HAP-1 (cell line): ENCODE measurements at regions not wholly inside any gene's neighbourhood (a gene's known extent, or its start where the extent isn't known, plus 50 kb on each side); places are given as distances from the start of the nearest gene placed in this dataset.

ENCODE experiments used
- DNase-seq, 2 experiments: peaks; one replicate each; pipeline ENCODE4 v3.0.0-alpha.2; 2016 to 2020; ENCODE audit warnings: low spot score in 2 of 2
- H3K27me3 ChIP-seq: fragments of 250-450 bp; sonication (Bioruptor Pico); 2 replicates; pipeline ENCODE4 v1.5.1; 2020; ENCODE audit warnings: low read depth, mild to moderate bottlenecking, moderate library complexity
- H3K36me3 ChIP-seq: fragments of 250-450 bp; sonication (Bioruptor Pico); replicated peaks from 2 replicates; pipeline ENCODE4 v1.5.1; 2020; ENCODE audit warnings: mild to moderate bottlenecking
- H3K4me1 ChIP-seq: fragments of 250-450 bp; sonication (Bioruptor Pico); 2 replicates; pipeline ENCODE4 v1.5.1; 2020; ENCODE audit warnings: mild to moderate bottlenecking
- H3K4me3 ChIP-seq: fragments of 250-450 bp; sonication (Bioruptor Pico); 2 replicates; pipeline ENCODE4 v1.5.1; 2020; ENCODE audit warnings: mild to moderate bottlenecking, moderate library complexity
- H3K9me3 ChIP-seq: fragments of 250-450 bp; sonication (Bioruptor Pico); 2 replicates; pipeline ENCODE4 v1.5.1; 2020; ENCODE audit warnings: mild to moderate bottlenecking, moderate library complexity
- in situ Hi-C: fragments of 300-500 bp; cut with MboI; formaldehyde crosslinking; loops from 3 replicates; pipeline ENCODE4 v1.14.3; 2020; ENCODE audit warnings: low sequenced_read_pairs, inconsistent platforms, mixed read lengths

GRCh38 chr1:200248541-200248940 lies 161.3 kb downstream of the ZNF281 start:
- Histone ChIP-seq H3K27me3 (no peaks in the 10 kb centered on the region), H3K9me3 (no peaks in the 10 kb centered on the region), H3K36me3 (no peaks in the 10 kb centered on the region), H3K4me1 (peaks cover 12% of the 10 kb centered on the region; the same call in 1 of the 2 replicates), H3K4me3 (no peak overlapping the region)
- in situ Hi-C loops = no loop called here
- peak; percentile 31 to 36 for DNase-seq

- in situ Hi-C loops = no loop called here
- no peaks in the 10 kb centered on the region for H3K27me3 ChIP-seq
- DNase-seq = peak in 1 of 2 experiments; percentile 49
- peaks cover 18% of the 10 kb centered on the region for H3K4me1 ChIP-seq
- H3K9me3 ChIP-seq = no peaks in the 10 kb centered on the region
- no peak overlapping the region for H3K4me3 ChIP-seq
- no peaks in the 10 kb centered on the region for H3K36me3 ChIP-seq
Observed at GRCh38 chr1:200247518-200247917, 162.3 kb downstream of the ZNF281 start.

GRCh38 chr1:200245473-200245872 lies 164.4 kb downstream of the ZNF281 start:
- no peaks in the 10 kb centered on the region for H3K9me3 ChIP-seq
- no peak for DNase-seq
- in situ Hi-C loops = no loop called here
- H3K36me3 ChIP-seq = no peaks in the 10 kb centered on the region
- no peaks in the 10 kb centered on the region for H3K27me3 ChIP-seq
- H3K4me1 ChIP-seq = peaks cover 25% of the 10 kb centered on the region
- no peak overlapping the region for H3K4me3 ChIP-seq

GRCh38 chr1:200243042-200243437 lies 166.8 kb downstream of the ZNF281 start:
- Histone ChIP-seq H3K27me3 (no peaks in the 10 kb centered on the region), H3K36me3 (no peaks in the 10 kb centered on the region), H3K4me1 (peaks cover 16% of the 10 kb centered on the region), H3K4me3 (peak overlapping the region; percentile 23), H3K9me3 (no peaks in the 10 kb centered on the region)
- DNase-seq = peak; percentile 52 to 59
- in situ Hi-C loops = no loop called here

GRCh38 chr1:200242110-200243041 lies 167.5 kb downstream of the ZNF281 start:
- Histone ChIP-seq H3K36me3 (no peaks in the 10 kb centered on the region), H3K9me3 (no peaks in the 10 kb centered on the region), H3K4me3 (peak overlapping the region; percentile 23), H3K27me3 (no peaks in the 10 kb centered on the region), H3K4me1 (peaks cover 15% of the 10 kb centered on the region)
- DNase-seq = peak; percentile 90 to 97
- in situ Hi-C loops = no loop called here

GRCh38 chr1:200240656-200241055 lies 169.2 kb downstream of the ZNF281 start:
- no peak overlapping the region for H3K4me3 ChIP-seq
- no peak for DNase-seq
- H3K27me3 ChIP-seq = no peaks in the 10 kb centered on the region
- in situ Hi-C loops = no loop called here
- peaks cover 15% of the 10 kb centered on the region for H3K4me1 ChIP-seq
- H3K9me3 ChIP-seq = no peaks in the 10 kb centered on the region
- no peaks in the 10 kb centered on the region for H3K36me3 ChIP-seq

GRCh38 chr1:200238311-200238710 lies 171.5 kb downstream of the ZNF281 start:
- H3K9me3 ChIP-seq = no peaks in the 10 kb centered on the region
- H3K36me3 ChIP-seq = no peaks in the 10 kb centered on the region
- no peaks in the 10 kb centered on the region for H3K27me3 ChIP-seq
- peaks cover 11% of the 10 kb centered on the region for H3K4me1 ChIP-seq
- in situ Hi-C loops = no loop called here
- H3K4me3 ChIP-seq = no peak overlapping the region
- DNase-seq = no peak

- H3K4me1 ChIP-seq = peaks cover 4% of the 10 kb centered on the region
- DNase-seq = no peak
- in situ Hi-C loops = no loop called here
- H3K4me3 ChIP-seq = no peak overlapping the region
- H3K9me3 ChIP-seq = no peaks in the 10 kb centered on the region
- no peaks in the 10 kb centered on the region for H3K27me3 ChIP-seq
- no peaks in the 10 kb centered on the region for H3K36me3 ChIP-seq
Observed at GRCh38 chr1:200237066-200237465, 172.8 kb downstream of the ZNF281 start.

- in situ Hi-C loops = no loop called here
- no peaks in the 10 kb centered on the region for H3K36me3 ChIP-seq
- H3K9me3 ChIP-seq = no peaks in the 10 kb centered on the region
- no peak for DNase-seq
- no peak overlapping the region for H3K4me3 ChIP-seq
- no peaks in the 10 kb centered on the region for H3K4me1 ChIP-seq
- H3K27me3 ChIP-seq = no peaks in the 10 kb centered on the region
Observed at GRCh38 chr1:200234938-200235337, 174.9 kb downstream of the ZNF281 start.

- DNase-seq = no peak
- Histone ChIP-seq H3K27me3 (no peaks in the 10 kb centered on the region), H3K36me3 (no peaks in the 10 kb centered on the region), H3K9me3 (no peaks in the 10 kb centered on the region), H3K4me1 (no peaks in the 10 kb centered on the region), H3K4me3 (no peak overlapping the region)
- in situ Hi-C loops = no loop called here
Observed at GRCh38 chr1:200233393-200233792, 176.4 kb downstream of the ZNF281 start.

- no peaks in the 10 kb centered on the region for H3K27me3 ChIP-seq
- in situ Hi-C loops = no loop called here
- H3K9me3 ChIP-seq = no peaks in the 10 kb centered on the region
- H3K4me3 ChIP-seq = no peak overlapping the region
- no peaks in the 10 kb centered on the region for H3K36me3 ChIP-seq
- no peak for DNase-seq
- H3K4me1 ChIP-seq = no peaks in the 10 kb centered on the region
Observed at GRCh38 chr1:200231787-200232231, 178.0 kb downstream of the ZNF281 start.

GRCh38 chr1:200230671-200231070 lies 179.2 kb downstream of the ZNF281 start:
- in situ Hi-C loops = no loop called here
- Histone ChIP-seq H3K4me1 (no peaks in the 10 kb centered on the region), H3K9me3 (no peaks in the 10 kb centered on the region), H3K4me3 (no peak overlapping the region), H3K36me3 (no peaks in the 10 kb centered on the region), H3K27me3 (no peaks in the 10 kb centered on the region)
- DNase-seq = no peak

GRCh38 chr1:200228486-200228885 lies 181.3 kb downstream of the ZNF281 start:
- Histone ChIP-seq H3K4me1 (no peaks in the 10 kb centered on the region), H3K9me3 (no peaks in the 10 kb centered on the region), H3K27me3 (no peaks in the 10 kb centered on the region), H3K36me3 (no peaks in the 10 kb centered on the region), H3K4me3 (no peak overlapping the region)
- in situ Hi-C loops = no loop called here
- DNase-seq = no peak

GRCh38 chr1:200228081-200228480 lies 181.8 kb downstream of the ZNF281 start:
- no peaks in the 10 kb centered on the region for H3K9me3 ChIP-seq
- in situ Hi-C loops = no loop called here
- no peaks in the 10 kb centered on the region for H3K4me1 ChIP-seq
- no peak overlapping the region for H3K4me3 ChIP-seq
- no peaks in the 10 kb centered on the region for H3K36me3 ChIP-seq
- DNase-seq = no peak
- H3K27me3 ChIP-seq = no peaks in the 10 kb centered on the region
